GM21619 (cell line): ENCODE measurements at regions not wholly inside any gene's neighbourhood (a gene's known extent, or its start where the extent isn't known, plus 50 kb on each side); places are given as distances from the start of the nearest gene placed in this dataset.
"Not testable (repeated sequence)": the region's sequence is repeated elsewhere in the genome, so short reads cannot be mapped to it uniquely, and the experiment has no call there.

ENCODE experiments used
- ATAC-seq: cut with Tn5 transposase; IDR thresholded peaks from one replicate; pipeline ENCODE4 v1.9.1; 2021; ENCODE audit not compliant: unreplicated experiment

DNA sequence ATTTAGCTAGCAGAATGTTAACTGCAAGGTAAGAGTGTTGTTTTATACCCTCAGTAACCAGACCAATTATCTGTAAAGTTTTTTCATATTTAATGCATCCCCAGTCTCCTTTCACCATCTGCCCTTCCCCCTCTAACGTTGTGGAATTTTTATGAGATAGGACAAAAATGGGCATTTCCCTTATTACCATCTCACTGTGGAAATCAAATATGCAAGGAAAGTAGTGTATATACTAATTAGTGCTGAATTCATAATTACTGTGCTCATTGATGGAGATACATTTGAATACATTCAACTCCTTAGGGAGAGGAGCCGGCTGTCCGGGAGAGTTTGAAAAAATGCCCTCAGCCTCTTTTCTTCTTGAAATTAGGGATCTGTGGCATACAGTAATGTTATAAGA, 423.4 kb upstream of the MGMT start:
- ATAC-seq = no peak

DNA sequence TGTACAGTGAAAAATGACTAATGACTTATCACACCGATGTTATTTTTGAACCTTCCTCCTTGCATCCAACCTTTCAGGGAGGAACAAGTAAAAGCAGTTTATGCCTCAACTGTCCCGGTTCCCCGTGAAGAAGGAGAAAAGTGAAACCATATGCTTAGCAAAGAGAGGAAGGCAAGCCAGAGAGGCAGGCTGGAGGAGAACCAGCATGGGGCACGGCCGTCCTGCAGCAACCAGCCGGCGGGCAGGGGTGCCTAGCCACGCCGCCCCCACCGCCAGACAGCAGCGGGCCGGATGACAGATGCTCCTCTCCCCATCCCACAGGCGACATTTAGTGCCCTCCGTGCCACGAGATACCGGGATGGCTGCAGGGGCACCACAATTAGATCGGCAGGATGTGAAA, 421.4 kb upstream of the MGMT start:
- no peak for ATAC-seq

DNA sequence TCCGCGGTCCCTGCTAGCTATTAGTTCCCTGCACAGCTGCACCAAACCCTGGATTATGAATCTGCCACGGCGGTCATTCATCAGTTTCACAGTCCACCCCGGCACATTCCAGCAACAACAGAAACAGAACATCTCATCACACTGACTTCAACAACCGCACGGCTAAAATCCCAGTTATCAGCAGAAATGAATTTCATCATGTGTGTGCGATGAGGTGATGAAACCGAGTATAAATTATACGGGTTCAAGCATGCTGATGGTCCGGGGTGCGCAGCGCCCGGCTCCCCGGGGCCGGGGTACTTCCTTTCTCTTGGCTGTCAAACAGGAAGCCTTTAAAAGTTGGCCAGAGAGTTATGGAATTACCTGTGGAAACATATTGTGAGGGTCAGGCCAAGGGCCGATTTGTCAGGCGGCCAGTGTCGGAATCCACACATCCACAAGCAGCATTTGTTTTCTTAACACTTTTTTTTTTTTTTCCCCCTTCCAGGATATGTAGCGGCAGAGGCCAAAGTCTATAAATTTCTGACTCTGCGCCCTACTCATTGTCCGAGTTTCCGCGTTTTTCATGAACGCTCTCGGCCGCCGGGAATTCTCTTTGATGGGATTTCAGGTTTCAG, 420.9 kb upstream of the MGMT start:
- no peak for ATAC-seq

- no peak for ATAC-seq
Measured at GRCh38 chr10:129046962-129047361, 420.1 kb upstream of the MGMT start.

DNA sequence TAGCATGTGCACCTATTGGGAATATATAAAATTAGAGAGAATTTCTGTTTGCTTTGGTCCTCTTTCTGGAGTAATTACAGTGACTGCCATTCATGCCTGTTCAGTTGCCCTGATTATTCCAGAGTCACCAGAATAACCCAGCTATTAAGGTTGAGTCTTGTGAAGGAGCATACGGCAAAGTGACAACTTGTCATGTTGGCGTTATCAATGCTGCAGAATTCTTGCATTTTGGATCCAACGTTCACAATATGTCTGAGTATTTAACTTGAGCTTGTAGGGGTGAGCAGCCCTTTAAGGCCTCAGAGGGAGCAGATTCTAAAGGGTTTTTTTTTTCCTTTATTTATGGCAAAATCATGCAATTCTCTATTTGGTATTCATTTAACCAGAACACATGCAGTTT, 419.4 kb upstream of the MGMT start:
- ATAC-seq = no peak

- no peak for ATAC-seq
Measured at GRCh38 chr10:129048513-129048912, 418.5 kb upstream of the MGMT start.

GRCh38 chr10:129049501-129049900, 417.5 kb upstream of the MGMT start:
- ATAC-seq = no peak

DNA sequence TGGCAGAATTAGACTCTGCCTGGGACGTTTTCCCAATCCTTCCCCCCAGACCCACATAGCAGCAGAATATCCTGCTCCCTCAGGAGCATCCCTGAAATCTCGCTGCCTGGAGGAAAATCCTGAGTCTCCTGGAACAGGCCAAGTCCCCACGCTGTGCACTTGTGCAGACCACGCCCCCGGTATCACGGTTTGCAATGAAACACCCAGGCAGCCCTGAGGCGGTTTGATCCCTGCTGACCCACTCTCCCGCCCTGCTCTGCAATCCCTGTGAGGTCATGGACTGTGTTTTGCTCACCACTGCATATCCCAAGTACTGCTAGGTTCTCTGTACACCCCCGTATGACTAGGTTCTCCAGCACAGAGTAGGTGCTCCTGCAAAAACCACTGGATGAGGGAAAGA, 411.8 kb upstream of the MGMT start:
- ATAC-seq = no peak

GRCh38 chr10:129055986-129056385, 411.1 kb upstream of the MGMT start:
- no peak for ATAC-seq

DNA sequence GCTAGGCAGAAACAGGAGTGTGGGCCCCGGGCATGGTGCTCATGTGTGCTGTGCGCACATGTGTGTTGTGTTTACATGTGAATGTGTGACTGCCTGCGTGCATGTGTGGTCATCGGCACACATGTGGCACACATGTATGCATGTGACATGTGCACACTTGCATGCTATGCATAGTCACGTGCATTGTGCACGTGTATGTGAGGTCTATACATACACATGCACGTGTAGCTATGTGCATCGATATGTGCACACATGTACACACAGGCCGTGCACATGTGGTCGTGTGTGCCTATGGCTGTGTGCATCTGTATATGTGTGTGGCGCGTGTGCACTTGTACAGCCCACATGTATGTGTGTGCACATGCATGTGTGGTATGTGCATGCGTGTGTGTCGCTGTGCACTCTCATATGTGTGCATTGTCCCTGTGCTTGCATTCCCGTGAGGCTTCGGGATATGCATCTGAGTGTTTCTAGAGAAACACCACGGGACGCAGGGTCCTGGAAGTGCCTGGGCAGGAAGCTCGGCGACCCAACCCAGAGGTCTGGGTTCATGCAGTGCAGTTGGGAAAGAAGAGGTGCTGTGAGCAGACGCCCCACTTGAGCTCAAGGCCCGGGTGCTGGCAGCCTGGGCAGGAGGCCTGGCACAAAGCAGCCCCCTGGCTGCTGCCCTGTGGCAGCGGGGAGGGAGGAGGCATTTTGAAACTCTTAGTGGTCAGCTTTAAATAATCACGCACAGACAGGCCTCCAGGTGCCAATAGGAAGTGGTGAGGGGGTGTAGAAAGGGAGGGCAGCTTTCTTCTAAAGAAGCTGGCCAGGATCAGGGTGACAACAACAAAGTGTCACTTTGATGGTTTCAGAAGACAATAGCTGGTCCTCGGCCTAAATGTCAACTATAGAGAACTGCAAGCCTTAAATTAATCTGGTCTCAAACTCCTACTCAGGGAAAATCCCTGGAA, 410.0 kb upstream of the MGMT start:
- ATAC-seq = peak; percentile 27

- peak; percentile 51 for ATAC-seq
Measured at GRCh38 chr10:129057856-129058663, 409.0 kb upstream of the MGMT start.

- ATAC-seq = no peak
Measured at GRCh38 chr10:129058664-129059155, 408.3 kb upstream of the MGMT start.

- no peak for ATAC-seq
Measured at GRCh38 chr10:129059977-129060376, 407.1 kb upstream of the MGMT start.

GRCh38 chr10:129063212-129063611, 403.8 kb upstream of the MGMT start:
- no peak for ATAC-seq

- no peak for ATAC-seq
Measured at GRCh38 chr10:129063877-129064276, 403.2 kb upstream of the MGMT start.

DNA sequence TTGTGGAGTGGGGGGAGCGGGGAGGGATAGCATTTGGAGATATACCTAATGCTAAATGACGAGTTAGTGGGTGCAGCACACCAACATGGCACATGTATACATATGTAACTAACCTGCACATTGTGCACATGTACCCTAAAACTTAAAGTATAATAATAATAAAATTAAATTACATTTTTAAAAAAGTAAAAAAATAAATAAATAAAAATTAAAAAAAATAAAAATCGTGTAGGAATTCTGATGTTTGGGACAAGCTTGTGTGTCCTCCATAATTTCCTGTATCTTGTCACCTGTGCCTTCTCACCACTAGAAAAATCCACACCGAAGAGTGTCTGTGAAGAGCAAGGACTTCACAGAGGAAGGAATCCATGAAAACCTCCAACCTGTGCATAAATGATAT, 400.5 kb upstream of the MGMT start:
- not testable (repeated sequence) for ATAC-seq

DNA sequence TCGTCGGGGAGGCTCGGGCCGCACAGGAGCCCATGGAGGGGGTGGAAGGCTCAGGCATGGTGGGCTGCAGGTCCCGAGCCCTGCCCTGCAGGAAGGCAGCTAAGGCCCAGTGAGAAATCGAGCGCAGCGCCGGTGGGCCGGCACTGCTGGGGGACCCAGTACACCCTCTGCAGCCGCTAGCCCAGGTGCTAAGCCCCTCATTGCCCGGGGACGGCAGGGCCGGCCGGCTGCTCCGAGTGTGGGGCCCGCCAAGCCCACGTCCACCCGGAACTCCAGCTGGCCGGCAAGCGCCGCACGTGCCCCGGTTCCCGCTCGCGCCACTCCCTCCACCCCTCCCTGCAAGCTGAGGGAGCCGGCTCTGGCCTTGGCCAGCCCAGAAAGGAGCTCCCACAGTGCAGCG, 395.6 kb upstream of the MGMT start:
- not testable (repeated sequence) for ATAC-seq

GRCh38 chr10:129074939-129075338, 392.1 kb upstream of the MGMT start:
- ATAC-seq = no peak

DNA sequence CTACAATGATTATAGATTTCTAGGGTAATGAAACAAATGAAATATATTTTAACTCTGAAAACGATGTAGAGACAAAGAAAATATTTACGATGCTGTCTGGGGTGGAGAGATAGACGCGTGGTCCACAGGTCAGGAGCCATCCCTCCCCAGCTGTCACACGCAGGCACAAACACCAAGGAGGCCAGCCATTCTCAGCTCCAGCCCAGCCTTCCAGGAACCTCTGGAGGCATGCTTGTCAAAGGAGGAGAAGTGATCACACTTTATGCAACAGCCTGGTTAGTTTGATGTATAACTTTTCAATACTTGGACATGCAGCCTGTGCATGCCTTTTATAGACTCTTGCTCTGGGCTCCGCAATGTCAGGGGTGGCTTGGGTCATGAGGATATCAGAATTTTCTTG, 391.5 kb upstream of the MGMT start:
- ATAC-seq = no peak

DNA sequence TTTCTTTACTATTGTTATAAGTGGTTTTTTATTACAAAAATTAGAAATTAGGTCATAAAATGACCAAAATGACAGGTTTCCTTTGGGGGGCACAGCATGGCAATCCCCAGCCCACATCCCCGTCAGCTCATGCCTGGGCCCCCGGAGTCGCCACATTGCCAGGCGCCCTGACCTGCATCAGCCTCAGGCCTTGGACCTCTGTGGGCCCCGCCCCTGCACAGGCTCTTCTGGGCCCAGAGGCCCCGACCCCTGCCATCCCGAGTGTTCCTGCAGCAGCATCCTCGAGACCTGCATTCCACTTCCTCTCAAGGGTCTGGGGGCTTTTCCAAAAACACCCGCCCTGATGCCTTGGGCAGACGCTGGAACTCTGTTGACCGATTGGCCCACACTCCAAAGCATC, 391.1 kb upstream of the MGMT start:
- no peak for ATAC-seq

GRCh38 chr10:129078346-129078745, 388.7 kb upstream of the MGMT start:
- ATAC-seq = no peak
